H54 (cell line): ENCODE measurements at regions not wholly inside any gene's neighbourhood (a gene's known extent, or its start where the extent isn't known, plus 50 kb on each side); places are given as distances from the start of the nearest gene placed in this dataset.

Experiments
- DNase-seq: peaks from one replicate; pipeline ENCODE4 v3.0.0; 2011; ENCODE audit warnings: low spot score, mixed read lengths; ENCODE audit not compliant: insufficient read length
- FAIRE-seq: peaks from 3 replicates; lab custom pipeline; 2011; peaks lifted over from hg19 to GRCh38; lab: Jason Lieb, UNC
- POLR2A ChIP-seq: IDR thresholded peaks from 2 replicates; pipeline ENCODE4 v1.6.1; 2011; ENCODE audit warnings: low read depth, mild to moderate bottlenecking, low read length

DNA sequence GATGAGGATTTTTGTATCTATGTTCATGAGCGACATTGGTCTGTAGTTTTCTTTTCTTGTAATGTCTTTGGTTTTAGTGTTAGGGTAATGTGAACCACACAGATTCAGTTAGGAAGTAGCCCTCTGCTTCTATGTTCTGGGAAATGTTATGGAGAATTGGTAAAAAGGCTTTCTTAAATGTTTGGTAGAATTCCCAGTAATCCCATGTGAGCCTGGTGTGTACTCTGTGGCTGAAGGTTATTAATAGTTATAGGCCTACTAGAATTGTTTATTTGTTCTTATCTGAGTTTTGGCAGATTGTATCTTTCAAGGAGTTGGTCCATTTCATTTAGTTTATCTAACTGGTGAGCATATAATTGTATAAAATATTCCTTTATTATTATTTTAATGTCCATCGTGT is 484.6 kb upstream of the GHITM start:
- DNase-seq (no peak), FAIRE-seq (no peak)
- TF ChIP-seq POLR2A: no peak

GRCh38 chr10:83656924-83657323 is 482.4 kb upstream of the GHITM start:
- TF ChIP-seq POLR2A: no peak
- FAIRE-seq: no peak
- no peak for DNase-seq

GRCh38 chr10:83657487-83657886 is 481.8 kb upstream of the GHITM start:
- no peak for TF ChIP-seq POLR2A
- FAIRE-seq: no peak

DNA sequence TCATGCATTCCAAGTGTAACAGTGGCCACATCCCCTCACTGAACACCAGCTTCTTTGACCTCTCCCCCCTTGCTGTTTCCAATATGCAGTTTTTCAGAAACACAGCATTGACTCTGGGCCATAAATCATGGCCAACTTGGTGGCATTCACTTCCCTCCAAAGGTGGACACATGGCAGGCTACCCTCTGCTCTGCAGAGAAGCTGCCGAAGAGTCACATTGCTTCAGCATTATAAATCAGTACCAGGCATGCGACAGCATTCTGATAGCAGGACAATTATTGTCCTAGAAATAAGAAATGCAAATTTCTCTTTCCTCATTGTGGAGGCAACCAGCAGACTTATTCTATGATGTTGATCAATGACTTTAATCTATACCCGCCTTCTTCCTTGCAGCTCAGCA is 475.4 kb upstream of the GHITM start:
- FAIRE-seq: no peak
- no peak for TF ChIP-seq POLR2A

More at GRCh38 chr10:83657487-83657886, 481.8 kb upstream of the GHITM start:
- no peak for DNase-seq

GRCh38 chr10:83666762-83667161 is 472.5 kb upstream of the GHITM start:
- no peak for TF ChIP-seq POLR2A
- no peak for DNase-seq
- no peak for FAIRE-seq

More for the DNA sequence above, 475.4 kb upstream of the GHITM start:
- DNase-seq: no peak

GRCh38 chr10:83667594-83667993 is 471.7 kb upstream of the GHITM start:
- TF ChIP-seq POLR2A: no peak
- DNase-seq (no peak), FAIRE-seq (no peak)

GRCh38 chr10:83673316-83673715 is 466.0 kb upstream of the GHITM start:
- TF ChIP-seq POLR2A: no peak
- DNase-seq: no peak
- FAIRE-seq: no peak

DNA sequence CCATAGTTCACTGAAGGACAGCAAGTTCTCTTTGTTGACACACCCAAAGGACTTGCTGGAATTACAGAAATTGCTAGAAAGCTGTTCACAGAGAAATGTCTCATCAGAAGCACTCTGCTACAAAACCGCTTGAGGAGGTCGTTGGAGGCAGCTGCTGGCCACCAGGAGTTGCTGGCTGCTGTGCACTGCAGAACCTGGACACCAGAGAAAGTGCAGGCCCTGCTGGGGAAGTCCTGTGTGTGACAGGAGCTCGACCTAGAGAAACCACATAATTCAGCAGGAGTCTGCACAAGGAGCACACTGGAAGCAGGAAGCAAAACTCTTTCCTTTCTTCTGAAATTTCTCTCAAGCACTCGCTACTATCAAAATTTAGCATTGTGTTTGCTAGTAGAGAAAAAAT is 461.5 kb upstream of the GHITM start:
- no peak for TF ChIP-seq POLR2A
- FAIRE-seq (no peak), DNase-seq (no peak)

DNA sequence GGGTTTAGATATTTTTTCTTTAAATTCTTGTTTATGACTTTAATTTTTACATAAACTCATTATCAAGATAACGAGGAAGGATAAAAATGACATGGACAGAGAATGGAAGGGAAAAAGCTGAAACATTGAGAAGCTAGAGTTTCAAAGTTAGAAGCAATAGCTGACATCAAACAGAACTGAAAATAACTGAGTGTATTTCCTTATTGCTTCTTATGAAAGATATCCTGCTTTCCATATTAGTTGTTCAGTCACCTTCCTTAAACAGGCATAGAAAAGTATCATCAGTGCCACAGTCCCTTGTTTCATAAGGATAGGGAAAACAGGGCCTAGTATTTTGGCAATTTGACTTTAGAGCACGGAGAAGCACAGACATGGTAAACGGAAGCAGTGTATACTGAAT is 460.5 kb upstream of the GHITM start:
- FAIRE-seq (no peak), DNase-seq (no peak)
- TF ChIP-seq POLR2A: no peak

DNA sequence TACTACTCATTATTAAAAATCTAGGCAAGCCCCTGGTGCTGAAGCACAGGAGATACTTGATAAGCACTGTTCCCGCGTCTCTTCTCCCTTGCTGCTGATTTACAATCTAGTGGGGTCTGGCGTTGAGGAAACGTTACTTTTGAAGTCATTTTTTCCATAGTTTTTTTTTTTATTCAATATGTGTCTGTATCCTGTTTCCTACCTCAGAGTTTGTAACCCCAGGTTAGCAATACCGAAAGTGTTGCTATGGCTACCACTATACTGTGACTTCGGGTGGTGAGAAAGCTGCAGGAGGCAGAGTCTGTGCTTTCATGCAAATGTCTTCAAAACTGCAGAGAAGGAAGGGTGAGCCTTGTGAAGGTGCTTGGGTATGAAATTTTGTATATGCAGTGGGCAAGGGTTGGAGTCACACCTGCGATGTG is 458.8 kb upstream of the GHITM start:
- no peak for TF ChIP-seq POLR2A
- no peak for DNase-seq
- no peak for FAIRE-seq

- no peak for TF ChIP-seq POLR2A
- FAIRE-seq (no peak), DNase-seq (no peak)
Measured at GRCh38 chr10:83682414-83682813, 456.9 kb upstream of the GHITM start.

DNA sequence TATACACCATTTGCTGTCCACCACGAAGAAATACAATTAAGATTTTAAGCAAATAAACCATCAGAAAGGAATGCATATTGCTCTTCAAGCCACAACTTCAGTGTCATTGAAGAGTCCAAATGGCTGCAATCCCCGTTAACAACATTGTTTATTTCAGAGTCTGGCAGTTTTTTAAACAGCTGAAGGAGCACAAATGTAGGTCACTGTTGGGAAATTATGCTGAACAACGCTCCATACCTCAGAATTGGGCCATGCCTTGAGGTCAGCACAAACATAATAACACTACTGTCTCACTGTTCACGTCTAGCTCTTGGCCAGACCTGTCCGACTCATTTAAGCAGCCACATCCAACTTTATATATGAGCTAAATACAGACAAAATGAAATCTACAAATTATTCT is 453.9 kb upstream of the GHITM start:
- TF ChIP-seq POLR2A: no peak
- DNase-seq (no peak), FAIRE-seq (no peak)

DNA sequence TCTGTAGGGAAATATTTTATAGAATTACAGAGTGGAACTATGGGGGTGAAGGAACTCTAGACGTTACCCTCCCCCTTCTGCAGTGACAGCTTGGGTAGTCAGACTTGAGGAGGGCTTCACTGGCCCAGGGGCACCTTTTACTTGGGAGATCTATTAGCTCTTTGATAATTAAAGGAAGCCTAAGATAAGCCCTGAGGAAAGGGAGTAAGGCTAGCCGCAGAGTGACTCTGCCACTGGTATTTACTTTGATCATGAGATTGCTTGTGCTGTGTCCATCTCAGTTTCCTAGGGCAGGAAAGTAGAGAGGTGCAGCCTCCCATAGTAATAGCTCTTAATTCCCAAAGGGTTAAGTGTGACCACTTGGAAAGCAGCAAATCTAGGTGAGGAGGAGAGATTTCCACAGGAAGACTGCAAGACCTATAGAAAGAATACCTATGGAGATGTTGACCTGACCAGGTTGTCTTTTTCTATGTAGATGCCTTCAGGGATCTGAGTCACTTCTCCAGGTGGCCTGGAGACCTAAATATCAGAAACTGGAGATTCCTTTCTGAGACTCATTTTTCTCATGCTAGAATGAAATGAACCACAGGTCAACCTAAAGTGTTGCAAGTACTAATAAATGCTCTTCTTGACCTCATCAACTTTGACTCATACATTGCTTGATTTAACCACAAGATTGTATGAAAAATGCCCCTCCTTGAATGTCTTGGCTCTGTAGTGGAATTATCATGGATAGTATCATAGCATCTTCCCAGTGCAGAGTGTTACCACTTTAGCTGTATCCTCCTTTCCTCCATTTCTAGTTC is 447.3 kb upstream of the GHITM start:
- TF ChIP-seq POLR2A: no peak
- no peak for DNase-seq
- no peak for FAIRE-seq

DNA sequence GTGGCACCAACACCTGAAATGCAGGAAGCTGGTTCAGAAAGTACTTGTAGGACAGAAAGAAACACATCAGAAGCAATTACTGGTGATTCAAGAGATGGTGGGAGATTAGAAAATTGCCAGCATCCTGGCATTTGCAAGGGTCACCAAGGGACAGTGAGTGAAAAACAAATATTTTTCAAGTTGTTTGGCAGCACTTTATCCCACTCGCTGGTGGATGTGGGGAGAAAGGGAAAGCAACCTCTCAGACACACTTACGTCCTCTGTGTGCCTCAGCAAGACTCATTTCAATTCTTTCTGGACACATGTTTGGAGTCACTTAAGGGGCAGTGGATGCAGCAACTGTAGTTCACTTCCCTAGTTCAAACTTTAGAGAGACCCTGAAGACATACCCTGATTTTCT is 440.4 kb upstream of the GHITM start:
- no peak for TF ChIP-seq POLR2A
- FAIRE-seq: no peak
- DNase-seq: no peak

DNA sequence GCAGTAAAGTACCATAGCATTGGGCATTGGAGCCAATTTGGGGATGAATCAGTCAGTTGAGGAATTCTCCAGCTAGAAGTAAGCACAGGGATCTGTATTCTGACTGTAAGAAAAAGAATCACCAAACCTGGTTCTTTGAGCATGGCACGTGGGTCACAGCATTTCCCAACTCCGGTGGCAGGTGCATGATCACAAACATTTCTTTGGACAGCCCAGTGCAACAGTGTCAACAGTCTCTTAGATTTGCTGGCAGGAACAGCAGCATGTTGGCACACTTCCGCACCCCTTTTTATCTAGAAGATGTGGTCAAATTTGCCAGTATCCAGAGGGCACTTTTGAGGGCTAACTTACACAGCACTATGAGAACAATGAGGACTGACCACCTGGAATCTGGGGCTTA is 437.5 kb upstream of the GHITM start:
- no peak for FAIRE-seq
- no peak for DNase-seq
- no peak for TF ChIP-seq POLR2A

DNA sequence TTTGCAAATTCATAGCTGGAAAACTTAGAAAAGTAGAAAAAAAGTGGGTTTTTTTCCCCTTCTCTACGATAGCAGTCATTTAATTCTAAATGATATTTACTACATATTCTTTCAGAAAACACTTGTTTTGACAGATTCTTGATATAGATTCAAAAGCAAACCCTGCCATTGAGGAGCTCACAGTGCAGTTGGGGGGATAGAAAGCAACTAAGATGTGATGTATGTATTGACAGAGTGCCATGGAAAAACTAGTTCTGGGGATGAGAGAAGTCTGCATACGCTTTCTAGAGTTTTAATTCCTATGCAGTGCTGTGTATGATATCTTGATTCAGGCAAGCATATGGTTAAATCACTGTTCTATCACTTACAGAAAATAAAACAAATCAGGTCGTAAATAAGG is 436.6 kb upstream of the GHITM start:
- TF ChIP-seq POLR2A: no peak
- FAIRE-seq: no peak

More for the DNA sequence above, 436.6 kb upstream of the GHITM start:
- DNase-seq: no peak
